ENCODE measurements at regions not wholly inside any gene's neighbourhood (a gene's known extent, or its start where the extent isn't known, plus 50 kb on each side); places are given as distances from the start of the nearest gene placed in this dataset.

- intact Hi-C loops (cut with micrococcal nuclease) = no loop called here
- H3K36me3 Mint-ChIP-seq (ENCODE audit: low read depth) = no peaks in the 10 kb centered on the region
- H3K27me3 Mint-ChIP-seq = peaks cover 3% of the 10 kb centered on the region
- CTCF ChIA-PET = no interaction called here
- DNase-seq = no peak
- POLR2A ChIA-PET = no interaction called here
- TF ChIP-seq, protein P1, sequence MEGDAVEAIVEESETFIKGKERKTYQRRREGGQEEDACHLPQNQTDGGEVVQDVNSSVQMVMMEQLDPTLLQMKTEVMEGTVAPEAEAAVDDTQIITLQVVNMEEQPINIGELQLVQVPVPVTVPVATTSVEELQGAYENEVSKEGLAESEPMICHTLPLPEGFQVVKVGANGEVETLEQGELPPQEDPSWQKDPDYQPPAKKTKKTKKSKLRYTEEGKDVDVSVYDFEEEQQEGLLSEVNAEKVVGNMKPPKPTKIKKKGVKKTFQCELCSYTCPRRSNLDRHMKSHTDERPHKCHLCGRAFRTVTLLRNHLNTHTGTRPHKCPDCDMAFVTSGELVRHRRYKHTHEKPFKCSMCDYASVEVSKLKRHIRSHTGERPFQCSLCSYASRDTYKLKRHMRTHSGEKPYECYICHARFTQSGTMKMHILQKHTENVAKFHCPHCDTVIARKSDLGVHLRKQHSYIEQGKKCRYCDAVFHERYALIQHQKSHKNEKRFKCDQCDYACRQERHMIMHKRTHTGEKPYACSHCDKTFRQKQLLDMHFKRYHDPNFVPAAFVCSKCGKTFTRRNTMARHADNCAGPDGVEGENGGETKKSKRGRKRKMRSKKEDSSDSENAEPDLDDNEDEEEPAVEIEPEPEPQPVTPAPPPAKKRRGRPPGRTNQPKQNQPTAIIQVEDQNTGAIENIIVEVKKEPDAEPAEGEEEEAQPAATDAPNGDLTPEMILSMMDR (IDR thresholded peaks at IDR 0.05) = no peak
- H3K27ac Mint-ChIP-seq = no peak overlapping the region
- H3K4me3 Mint-ChIP-seq = no peak overlapping the region
- H3K4me1 Mint-ChIP-seq = no peaks in the 10 kb centered on the region
- no peak for ATAC-seq (ENCODE audit: low read depth)
- H3K9me3 Mint-ChIP-seq = no peaks in the 10 kb centered on the region
Observed at GRCh38 chr5:14054111-14054854, 88.9 kb upstream of the TRIO start.

DNA sequence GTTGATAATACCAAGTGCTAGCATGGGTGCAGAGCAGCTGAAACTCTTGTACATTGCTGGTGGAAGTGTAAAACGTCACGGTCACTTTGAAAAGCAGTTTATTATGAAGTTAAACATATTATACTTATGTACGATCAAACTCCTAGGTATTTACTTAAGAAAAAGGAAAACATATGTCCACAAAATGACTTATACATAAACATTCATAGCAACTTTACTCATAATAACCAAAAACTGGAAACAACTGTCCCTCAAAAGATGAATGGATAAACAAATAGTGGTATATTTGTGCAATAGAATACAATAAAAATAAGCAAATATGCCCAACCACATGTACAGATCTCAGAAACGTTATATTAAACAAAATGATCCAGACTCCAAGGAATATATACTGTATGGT is 92.3 kb upstream of the TRIO start:
- H3K27ac Mint-ChIP-seq = no peak overlapping the region
- no peaks in the 10 kb centered on the region for H3K36me3 Mint-ChIP-seq (ENCODE audit: low read depth)
- TF ChIP-seq, protein P1 (IDR thresholded peaks at IDR 0.05) = no peak
- H3K4me1 Mint-ChIP-seq = no peaks in the 10 kb centered on the region
- POLR2A ChIA-PET = interaction anchor here (0.7 kb wide), 1 partner anchor 189 kb away, joined by 7 read pairs; no protein-coding TSS in a partner anchor
- no peaks in the 10 kb centered on the region for H3K9me3 Mint-ChIP-seq
- ATAC-seq (ENCODE audit: low read depth) = no peak
- intact Hi-C loops (cut with micrococcal nuclease) = no loop called here
- no peak overlapping the region for H3K4me3 Mint-ChIP-seq
- no peak for DNase-seq
- H3K27me3 Mint-ChIP-seq = peaks cover 14% of the 10 kb centered on the region
- CTCF ChIA-PET = no interaction called here

DNA sequence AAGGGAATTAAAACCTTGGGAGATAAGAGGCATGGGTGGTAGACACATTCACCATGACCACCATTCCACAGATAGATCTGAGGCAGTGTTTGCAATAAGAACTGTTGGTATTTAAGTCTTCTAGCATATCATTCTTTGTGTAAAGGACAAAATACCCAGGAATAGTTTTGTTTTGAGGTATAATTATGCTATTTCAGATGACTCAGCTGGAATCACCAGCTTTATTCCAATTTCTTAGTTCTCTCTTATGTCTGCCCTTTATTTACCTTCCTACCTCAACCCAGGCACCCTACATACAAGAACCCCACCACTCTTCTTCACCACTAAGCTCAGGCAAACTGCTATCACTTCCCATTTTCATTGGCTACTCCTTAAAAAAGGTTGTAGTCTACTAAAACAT is 94.7 kb upstream of the TRIO start:
- Mint-ChIP-seq H3K4me3 (no peak overlapping the region), H3K36me3 (ENCODE audit: low read depth) (no peaks in the 10 kb centered on the region), H3K27ac (no peak overlapping the region), H3K27me3 (peaks cover 14% of the 10 kb centered on the region), H3K9me3 (no peaks in the 10 kb centered on the region), H3K4me1 (no peaks in the 10 kb centered on the region)
- TF ChIP-seq, protein P1 (IDR thresholded peaks at IDR 0.05) = no peak
- CTCF ChIA-PET = no interaction called here
- POLR2A ChIA-PET = no interaction called here
- ATAC-seq (ENCODE audit: low read depth) = no peak
- no peak for DNase-seq
- intact Hi-C loops (cut with micrococcal nuclease) = no loop called here

GRCh38 chr5:14041528-14042192 is 97.2 kb upstream of the DNAH5 start:
- no peak overlapping the region for H3K4me3 Mint-ChIP-seq
- ChIA-PET CTCF (no interaction called here), POLR2A (no interaction called here)
- no peaks in the 10 kb centered on the region for H3K9me3 Mint-ChIP-seq
- H3K36me3 Mint-ChIP-seq (ENCODE audit: low read depth) = no peaks in the 10 kb centered on the region
- ATAC-seq (ENCODE audit: low read depth) (no peak), DNase-seq (no peak)
- TF ChIP-seq, protein P1 (IDR thresholded peaks at IDR 0.05) = no peak
- intact Hi-C loops (cut with micrococcal nuclease) = no loop called here
- H3K4me1 Mint-ChIP-seq = no peaks in the 10 kb centered on the region
- H3K27me3 Mint-ChIP-seq = peaks cover 31% of the 10 kb centered on the region
- H3K27ac Mint-ChIP-seq = no peak overlapping the region

DNA sequence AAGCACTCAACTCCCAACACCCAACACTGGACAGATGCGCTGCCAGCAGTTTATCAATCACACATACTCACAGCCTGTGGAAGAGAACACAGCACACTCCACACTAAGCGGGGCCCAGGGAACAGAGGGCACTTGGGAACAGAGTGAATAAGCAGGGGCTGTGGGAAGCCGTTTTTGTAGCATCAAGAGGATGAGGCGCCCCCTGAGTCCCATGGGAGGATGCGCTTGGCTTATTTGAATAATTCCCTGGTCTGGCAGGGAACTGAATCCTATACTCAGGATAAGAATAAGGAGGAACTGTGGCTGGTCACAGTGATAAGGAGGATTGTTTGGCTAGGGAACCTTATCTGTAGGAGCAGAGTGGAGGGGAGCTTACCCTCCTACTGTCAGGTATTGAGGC is 96.1 kb upstream of the DNAH5 start:
- POLR2A ChIA-PET = no interaction called here
- DNase-seq (no peak), ATAC-seq (ENCODE audit: low read depth) (no peak)
- H3K9me3 Mint-ChIP-seq = no peaks in the 10 kb centered on the region
- intact Hi-C loops (cut with micrococcal nuclease) = no loop called here
- TF ChIP-seq, protein P1 (IDR thresholded peaks at IDR 0.05) = no peak
- peaks cover 29% of the 10 kb centered on the region for H3K27me3 Mint-ChIP-seq
- peaks cover 6% of the 10 kb centered on the region for H3K4me1 Mint-ChIP-seq
- no peak overlapping the region for H3K27ac Mint-ChIP-seq
- CTCF ChIA-PET = no interaction called here
- no peak overlapping the region for H3K4me3 Mint-ChIP-seq
- no peaks in the 10 kb centered on the region for H3K36me3 Mint-ChIP-seq (ENCODE audit: low read depth)
